ENCODE measurements at regions not wholly inside any gene's neighbourhood (a gene's known extent, or its start where the extent isn't known, plus 50 kb on each side); places are given as distances from the start of the nearest gene placed in this dataset.

GRCh38 chr4:35252071-35252470 lies 992.2 kb downstream of the ARAP2 start:
- TF ChIP-seq CTCF (IDR thresholded peaks at IDR 0.05): no peak
- TF ChIP-seq POLR2A (IDR thresholded peaks at IDR 0.05): no peak
